ENCODE measurements at regions not wholly inside any gene's neighbourhood (a gene's known extent, or its start where the extent isn't known, plus 50 kb on each side); places are given as distances from the start of the nearest gene placed in this dataset.

DNA sequence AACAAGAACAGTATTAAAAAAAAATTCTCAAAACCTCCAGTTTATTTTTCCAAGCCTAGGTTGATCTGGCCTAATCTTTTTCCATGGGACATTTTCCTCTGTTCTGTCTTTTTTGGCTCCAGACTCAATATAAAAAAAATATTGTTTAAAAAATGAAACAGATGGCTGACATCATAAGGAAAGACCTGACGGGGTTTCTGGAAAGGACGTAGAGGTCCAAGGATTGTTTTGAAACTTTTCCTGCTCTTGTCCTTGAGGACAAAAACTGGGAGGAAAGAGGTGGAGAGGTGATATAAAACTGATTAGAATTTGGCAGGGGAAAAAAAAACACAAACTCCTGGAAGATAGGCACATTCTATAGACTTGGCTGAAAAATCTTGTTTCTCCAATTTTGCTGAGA is 211.4 kb upstream of the CDH11 start:
- H3K4me3 ChIP-seq (ENCODE audit: low read depth, low read length): no peak overlapping the region
- TF ChIP-seq, protein P1, sequence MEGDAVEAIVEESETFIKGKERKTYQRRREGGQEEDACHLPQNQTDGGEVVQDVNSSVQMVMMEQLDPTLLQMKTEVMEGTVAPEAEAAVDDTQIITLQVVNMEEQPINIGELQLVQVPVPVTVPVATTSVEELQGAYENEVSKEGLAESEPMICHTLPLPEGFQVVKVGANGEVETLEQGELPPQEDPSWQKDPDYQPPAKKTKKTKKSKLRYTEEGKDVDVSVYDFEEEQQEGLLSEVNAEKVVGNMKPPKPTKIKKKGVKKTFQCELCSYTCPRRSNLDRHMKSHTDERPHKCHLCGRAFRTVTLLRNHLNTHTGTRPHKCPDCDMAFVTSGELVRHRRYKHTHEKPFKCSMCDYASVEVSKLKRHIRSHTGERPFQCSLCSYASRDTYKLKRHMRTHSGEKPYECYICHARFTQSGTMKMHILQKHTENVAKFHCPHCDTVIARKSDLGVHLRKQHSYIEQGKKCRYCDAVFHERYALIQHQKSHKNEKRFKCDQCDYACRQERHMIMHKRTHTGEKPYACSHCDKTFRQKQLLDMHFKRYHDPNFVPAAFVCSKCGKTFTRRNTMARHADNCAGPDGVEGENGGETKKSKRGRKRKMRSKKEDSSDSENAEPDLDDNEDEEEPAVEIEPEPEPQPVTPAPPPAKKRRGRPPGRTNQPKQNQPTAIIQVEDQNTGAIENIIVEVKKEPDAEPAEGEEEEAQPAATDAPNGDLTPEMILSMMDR (IDR thresholded peaks at IDR 0.05; ENCODE audit: insufficient read depth, low read depth, low read length, missing control alignments): no peak
- no peak for DNase-seq (ENCODE audit: low read depth)

DNA sequence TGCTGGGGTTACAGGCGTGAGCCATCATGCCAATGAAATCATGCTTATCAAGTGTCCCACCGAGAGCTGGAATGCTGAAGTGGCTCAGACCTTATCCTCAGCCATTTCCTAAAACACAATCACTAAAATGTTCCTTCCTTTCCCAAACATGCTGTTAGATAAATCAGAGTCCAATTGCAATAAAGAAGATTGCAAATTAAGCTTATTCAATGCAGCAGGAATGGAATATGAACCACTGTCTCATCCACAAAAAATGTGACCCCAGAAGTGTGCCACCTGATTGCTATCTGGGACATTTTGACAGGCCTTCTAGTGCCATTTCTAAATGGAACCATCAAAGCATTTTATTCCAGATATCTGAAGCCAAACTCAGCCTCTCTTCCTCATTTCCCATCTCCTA is 205.5 kb upstream of the CDH11 start:
- DNase-seq (ENCODE audit: low read depth): no peak
- no peak overlapping the region for H3K4me3 ChIP-seq (ENCODE audit: low read depth, low read length)
- TF ChIP-seq, protein P1 (IDR thresholded peaks at IDR 0.05; ENCODE audit: insufficient read depth, low read depth, low read length, missing control alignments): no peak

DNA sequence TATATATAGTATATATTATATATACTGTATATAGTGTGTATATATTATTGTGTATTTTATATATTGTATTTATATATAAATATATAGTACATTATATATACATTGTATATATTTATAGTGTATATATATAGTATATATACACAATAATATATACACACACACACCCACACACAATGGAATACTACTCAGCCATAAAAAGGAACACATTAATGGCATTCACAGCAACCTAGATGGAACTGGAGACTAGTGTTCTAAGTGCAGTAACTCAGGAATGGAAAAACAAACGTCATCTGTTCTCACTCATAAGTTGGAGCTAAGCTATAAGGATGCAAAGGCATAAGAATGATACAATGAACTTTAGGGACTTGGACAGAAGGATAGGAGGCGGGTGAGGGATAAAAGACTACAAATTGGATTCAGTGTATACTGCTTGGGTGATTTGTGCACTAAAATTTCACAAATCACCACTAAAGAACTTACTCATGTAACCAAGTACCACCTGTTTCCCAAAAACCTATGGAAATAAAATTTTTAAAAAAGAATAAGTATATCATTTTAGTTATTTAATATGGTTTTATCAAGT is 201.9 kb upstream of the CDH11 start:
- TF ChIP-seq, protein P1 (IDR thresholded peaks at IDR 0.05; ENCODE audit: insufficient read depth, low read depth, low read length, missing control alignments): no peak
- H3K4me3 ChIP-seq (ENCODE audit: low read depth, low read length): no peak overlapping the region
- no peak for DNase-seq (ENCODE audit: low read depth)

DNA sequence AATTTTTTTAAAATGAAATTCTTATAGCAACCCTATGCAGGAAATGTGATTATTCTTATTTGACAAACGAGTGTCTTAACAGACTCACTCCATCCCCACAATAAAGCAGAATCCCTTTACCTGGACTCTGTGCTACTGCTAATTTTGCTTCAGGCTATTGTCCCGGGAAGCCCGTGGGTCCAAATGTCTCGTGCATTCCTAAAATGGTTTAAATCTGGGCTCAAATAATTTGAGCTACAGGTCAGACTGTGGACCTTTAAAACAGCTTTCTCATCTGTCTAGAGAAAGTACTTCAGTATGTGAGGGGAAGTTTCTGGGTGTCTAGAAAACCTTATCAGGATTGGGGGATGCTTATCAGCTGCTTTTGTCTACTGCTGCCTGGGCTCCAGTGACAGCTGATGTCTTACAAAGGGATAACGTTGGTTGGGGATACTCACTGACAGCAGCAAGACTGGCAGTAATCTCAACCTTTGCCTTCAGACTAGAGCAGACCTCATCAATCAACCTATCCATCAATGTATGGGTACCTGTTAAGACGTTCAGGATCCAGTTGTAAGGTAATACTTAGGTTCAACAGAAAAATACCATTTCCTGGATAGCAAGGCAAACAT is 197.9 kb upstream of the CDH11 start:
- DNase-seq (ENCODE audit: low read depth): no peak
- TF ChIP-seq, protein P1 (IDR thresholded peaks at IDR 0.05; ENCODE audit: insufficient read depth, low read depth, low read length, missing control alignments): no peak
- no peak overlapping the region for H3K4me3 ChIP-seq (ENCODE audit: low read depth, low read length)

DNA sequence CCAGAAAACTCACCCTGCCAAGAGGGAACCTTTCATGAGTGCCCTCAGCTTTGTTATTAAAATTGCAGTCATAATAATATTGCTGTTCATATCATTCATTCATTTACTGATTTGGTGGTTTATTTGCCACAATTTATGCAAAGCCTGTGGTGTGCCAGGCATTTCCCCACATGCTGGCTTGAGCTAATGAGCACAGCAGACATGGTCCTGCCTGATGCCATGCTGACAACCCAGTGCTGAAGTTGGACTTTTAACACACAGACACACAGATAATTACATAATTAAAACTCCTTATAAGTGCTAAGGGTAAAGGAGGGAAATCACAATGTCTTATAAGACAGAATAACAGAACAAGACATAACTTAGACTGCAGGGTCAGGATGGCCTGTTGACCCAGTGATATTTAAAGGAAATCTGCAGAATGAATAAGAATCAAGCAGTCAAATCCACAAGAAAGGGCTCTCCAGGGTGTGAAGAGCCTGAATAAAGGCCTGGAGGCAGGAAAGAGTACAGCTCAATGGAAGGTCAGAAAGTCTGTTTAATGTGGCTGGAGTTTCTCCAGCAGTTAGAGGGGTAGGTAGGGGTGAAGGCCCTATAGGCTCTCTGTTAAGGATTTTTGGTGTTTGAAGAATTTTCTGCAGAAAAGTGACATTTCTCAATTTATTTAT is 196.9 kb upstream of the CDH11 start:
- TF ChIP-seq, protein P1 (IDR thresholded peaks at IDR 0.05; ENCODE audit: insufficient read depth, low read depth, low read length, missing control alignments): no peak
- DNase-seq (ENCODE audit: low read depth): no peak
- no peak overlapping the region for H3K4me3 ChIP-seq (ENCODE audit: low read depth, low read length)

DNA sequence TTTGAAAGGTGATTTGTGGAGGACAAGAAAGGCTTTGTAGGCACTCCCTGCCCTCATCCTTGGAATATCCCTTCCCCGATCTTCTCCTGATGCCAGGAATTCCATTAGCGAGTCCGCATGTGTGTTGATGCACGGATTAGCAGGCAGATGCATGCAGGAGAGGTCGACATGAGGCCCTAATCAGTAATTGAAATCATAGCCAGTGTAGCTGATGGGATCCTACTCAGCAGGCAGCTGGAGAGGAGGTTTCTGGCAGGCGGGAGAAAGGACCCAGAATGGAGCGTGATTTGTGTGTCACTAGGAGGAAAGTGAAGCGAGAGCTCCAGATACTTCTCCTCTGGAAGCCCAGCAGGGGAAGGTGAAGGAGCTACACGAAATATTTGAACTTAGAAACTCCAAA is 196.3 kb upstream of the CDH11 start:
- TF ChIP-seq, protein P1 (IDR thresholded peaks at IDR 0.05; ENCODE audit: insufficient read depth, low read depth, low read length, missing control alignments): no peak
- DNase-seq (ENCODE audit: low read depth): no peak
- no peak overlapping the region for H3K4me3 ChIP-seq (ENCODE audit: low read depth, low read length)
